GM12878 (cell line): ENCODE measurements at regions not wholly inside any gene's neighbourhood (a gene's known extent, or its start where the extent isn't known, plus 50 kb on each side); places are given as distances from the start of the nearest gene placed in this dataset.

ENCODE experiments used
- ATAC-seq: fragments of 200-7000 bp; cut with Tn5 transposase; 3 replicates; pipeline ENCODE4 v1.9.1; 2020; ENCODE audit warnings: mild to moderate bottlenecking, moderate library complexity
- BruUV-seq: library from RNA; stranded (reverse); fragments of 400-500 nt; replicated peaks from 2 replicates; lab custom pipeline; 2021; lab: Mats Ljungman, UMichigan
- CTCF ChIA-PET: fragments of 300-600 bp; sonication (Branson Sonifier 250); formaldehyde crosslinking; extraction: SDS; loops from one replicate; lab custom pipeline; 2021; ENCODE audit warnings: inconsistent platforms; lab: Yijun Ruan, JAX
- POLR2A ChIA-PET: fragments of 350-600 bp; formaldehyde crosslinking; extraction: SDS; loops from one replicate; lab custom pipeline; 2021; ENCODE audit warnings: inconsistent platforms; lab: Charles Lee
- RAD21 ChIA-PET: fragments of 300-600 bp; sonication (Branson Sonifier 250); formaldehyde crosslinking; loops from one replicate; lab custom pipeline; 2023; ENCODE audit warnings: antibody characterized with exemption; ENCODE audit not compliant: unreplicated experiment; lab: Charles Lee
- SMC1A ChIA-PET: fragments of 300-600 bp; sonication (Branson Sonifier 250); formaldehyde crosslinking; loops from one replicate; lab custom pipeline; 2023; ENCODE audit not compliant: unreplicated experiment, uncharacterized antibody; lab: Charles Lee
- DNase-seq: peaks from one replicate; pipeline ENCODE4 v3.0.0-alpha.2; 2011; ENCODE audit warnings: low read depth, low spot score
- FAIRE-seq: peaks from 3 replicates; lab custom pipeline; 2011; peaks lifted over from hg19 to GRCh38; lab: Jason Lieb, UNC
- H2AFZ ChIP-seq: 2 replicates; pipeline ENCODE4 v1.6.0; 2011; ENCODE audit warnings: low read depth, low read length, control low read depth; ENCODE audit not compliant: control insufficient read depth
- H3K27ac ChIP-seq: 2 replicates; pipeline ENCODE4 v1.5.1; 2011; ENCODE audit warnings: control low read depth; ENCODE audit not compliant: control insufficient read depth, insufficient read depth
- H3K27me3 ChIP-seq, 2 experiments: replicated peaks in 1 of 2; 2 replicates each; pipeline versions ENCODE4 v1.6.0 to v1.6.1; 2011; ENCODE audit warnings: low read length in 1 of 2; ENCODE audit not compliant: control insufficient read depth in 2 of 2, insufficient read depth in 2 of 2
- H3K36me3 ChIP-seq, 2 experiments: 2 replicates each; pipeline ENCODE4 v1.5.1; 2011; ENCODE audit warnings: low read length in 1 of 2; ENCODE audit not compliant: control insufficient read depth in 2 of 2, insufficient read depth in 2 of 2
- H3K4me1 ChIP-seq: 2 replicates; pipeline ENCODE4 v1.6.1; 2011; ENCODE audit warnings: mild to moderate bottlenecking, low read length, moderate library complexity, mixed read lengths; ENCODE audit not compliant: control insufficient read depth, insufficient read depth
- H3K4me2 ChIP-seq: 2 replicates; pipeline ENCODE4 v1.6.0; 2011; ENCODE audit warnings: control low read depth; ENCODE audit not compliant: control insufficient read depth, insufficient read depth
- H3K4me3 ChIP-seq: fragments of 200-600 bp; sonication (generic); 2 replicates; pipeline ENCODE4 v1.5.1; 2016
- H3K79me2 ChIP-seq: 2 replicates; pipeline ENCODE4 v1.6.0; 2011; ENCODE audit warnings: low read length; ENCODE audit not compliant: control insufficient read depth, insufficient read depth
- H3K9ac ChIP-seq: 2 replicates; pipeline ENCODE4 v1.8.0; 2011; ENCODE audit warnings: low read length, control low read depth, mixed read lengths; ENCODE audit not compliant: control insufficient read depth, insufficient read depth
- H3K9me3 ChIP-seq: replicated peaks from 3 replicates; pipeline ENCODE4 v1.5.1; 2011; ENCODE audit warnings: mild to moderate bottlenecking, low read length; ENCODE audit not compliant: control insufficient read depth, insufficient read depth
- H4K20me1 ChIP-seq: 2 replicates; pipeline ENCODE4 v1.6.0; 2011; ENCODE audit not compliant: control insufficient read depth, insufficient read depth
- CHD2 ChIP-seq: IDR thresholded peaks from 2 replicates; pipeline ENCODE4 v1.6.1; 2011; ENCODE audit warnings: low read depth, low read length, improper control_type of control experiment, borderline replicate concordance
- IRF4 ChIP-seq: IDR thresholded peaks from 2 replicates; pipeline ENCODE4 v1.6.1; 2011; ENCODE audit warnings: low read depth, low read length
- KLF5 ChIP-seq: fragments of 450-650 bp; IDR thresholded peaks from 2 replicates; pipeline ENCODE4 v1.6.1; 2014; ENCODE audit warnings: mild to moderate bottlenecking; ENCODE audit not compliant: partially characterized antibody
- WGBS: methylation state at CpG from one replicate; pipeline ENCODE4 v1.1.6; 2016; ENCODE audit warnings: low lambda C conversion rate; ENCODE audit not compliant: insufficient replicate concordance, insufficient coverage; ENCODE audit errors: missing lambda C conversion rate; 5-methylcytosine and 5-hydroxymethylcytosine counted together
- in situ Hi-C: fragments of 300-500 bp; cut with MboI; formaldehyde crosslinking; loops from 9 replicates; pipeline ENCODE4 v1.14.3; 2018; ENCODE audit warnings: mixed read lengths
- intact Hi-C: fragments of 100-400 bp; cut with micrococcal nuclease; formaldehyde crosslinking; loops from one replicate; pipeline ENCODE4 v1.14.2; 2022; ENCODE audit not compliant: unreplicated experiment
- TF ChIP-seq, protein P1 (sequence below): fragments of 450-650 bp; IDR thresholded peaks from 2 replicates; pipeline ENCODE4 v1.6.1; 2017; ENCODE audit warnings: borderline replicate concordance
- TF ChIP-seq, protein P2 (sequence below): fragments of 450-650 bp; IDR thresholded peaks from 2 replicates; pipeline ENCODE4 v1.6.1; 2016; ENCODE audit warnings: mild to moderate bottlenecking
- TF ChIP-seq, protein P3 (sequence below): fragments of 450-650 bp; IDR thresholded peaks from 2 replicates; pipeline ENCODE4 v1.6.1; 2016; ENCODE audit warnings: mild to moderate bottlenecking, moderate library complexity, borderline replicate concordance
- TF ChIP-seq, protein P4 (sequence below): fragments of 450-650 bp; IDR thresholded peaks from 2 replicates; pipeline ENCODE4 v1.6.1; 2017; ENCODE audit warnings: antibody characterized with exemption, mild to moderate bottlenecking, moderate library complexity

DNA sequence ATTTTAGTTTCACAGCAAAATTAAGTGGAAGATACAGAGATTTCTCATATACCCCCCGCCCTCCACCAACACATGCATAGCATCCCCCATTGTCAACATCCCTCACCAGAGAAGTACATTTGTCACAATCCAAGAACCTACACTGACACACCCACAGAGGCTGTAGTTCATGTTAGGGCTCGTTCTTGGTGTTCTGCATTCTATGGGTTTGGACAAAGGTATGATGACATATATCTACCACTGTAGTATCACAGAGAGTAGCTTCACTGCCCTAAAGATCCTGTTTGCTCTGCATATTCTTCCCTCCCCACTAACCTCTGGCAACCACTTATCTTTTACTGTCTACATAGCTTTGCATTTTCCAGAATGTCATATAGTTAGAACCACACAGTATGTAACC is 444.6 kb upstream of the DCN start:
- Histone ChIP-seq H3K4me2 (no peak overlapping the region), H3K9ac (no peak overlapping the region), H3K4me1 (no peaks in the 10 kb centered on the region), H3K4me3 (no peak overlapping the region), H3K9me3 (no peaks in the 10 kb centered on the region; the same call in 2 of the 3 replicates), H4K20me1 (no peaks in the 10 kb centered on the region), H3K79me2 (no peaks in the 10 kb centered on the region), H3K36me3 (no peaks in the 10 kb centered on the region), H3K27ac (no peak overlapping the region), H2AFZ (no peak overlapping the region), H3K27me3 (no peaks in the 10 kb centered on the region)
- ATAC-seq: no peak
- no peak for FAIRE-seq
- ChIA-PET CTCF (interaction anchor here (0.9 kb wide), 1 partner anchor 219 kb away, joined by 3 read pairs; no protein-coding TSS in a partner anchor), POLR2A (no interaction called here), SMC1A (interaction anchor here (0.7 to 3.0 kb wide), 2 partner anchors 11 to 671 kb away, joined by 3 to 11 read pairs; no protein-coding TSS in a partner anchor), RAD21 (interaction anchor here (0.6 to 0.7 kb wide), 2 partner anchors 12 to 185 kb away, joined by 3 read pairs; no protein-coding TSS in a partner anchor)
- in situ Hi-C loops: no loop called here
- DNase-seq: no peak
- TF ChIP-seq KLF5 (no peak), CHD2 (no peak), IRF4 (no peak)
- TF ChIP-seq, protein P1, sequence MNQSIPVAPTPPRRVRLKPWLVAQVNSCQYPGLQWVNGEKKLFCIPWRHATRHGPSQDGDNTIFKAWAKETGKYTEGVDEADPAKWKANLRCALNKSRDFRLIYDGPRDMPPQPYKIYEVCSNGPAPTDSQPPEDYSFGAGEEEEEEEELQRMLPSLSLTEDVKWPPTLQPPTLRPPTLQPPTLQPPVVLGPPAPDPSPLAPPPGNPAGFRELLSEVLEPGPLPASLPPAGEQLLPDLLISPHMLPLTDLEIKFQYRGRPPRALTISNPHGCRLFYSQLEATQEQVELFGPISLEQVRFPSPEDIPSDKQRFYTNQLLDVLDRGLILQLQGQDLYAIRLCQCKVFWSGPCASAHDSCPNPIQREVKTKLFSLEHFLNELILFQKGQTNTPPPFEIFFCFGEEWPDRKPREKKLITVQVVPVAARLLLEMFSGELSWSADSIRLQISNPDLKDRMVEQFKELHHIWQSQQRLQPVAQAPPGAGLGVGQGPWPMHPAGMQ: no peak
- TF ChIP-seq, protein P2, sequence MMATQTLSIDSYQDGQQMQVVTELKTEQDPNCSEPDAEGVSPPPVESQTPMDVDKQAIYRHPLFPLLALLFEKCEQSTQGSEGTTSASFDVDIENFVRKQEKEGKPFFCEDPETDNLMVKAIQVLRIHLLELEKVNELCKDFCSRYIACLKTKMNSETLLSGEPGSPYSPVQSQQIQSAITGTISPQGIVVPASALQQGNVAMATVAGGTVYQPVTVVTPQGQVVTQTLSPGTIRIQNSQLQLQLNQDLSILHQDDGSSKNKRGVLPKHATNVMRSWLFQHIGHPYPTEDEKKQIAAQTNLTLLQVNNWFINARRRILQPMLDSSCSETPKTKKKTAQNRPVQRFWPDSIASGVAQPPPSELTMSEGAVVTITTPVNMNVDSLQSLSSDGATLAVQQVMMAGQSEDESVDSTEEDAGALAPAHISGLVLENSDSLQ: no peak
- TF ChIP-seq, protein P3, sequence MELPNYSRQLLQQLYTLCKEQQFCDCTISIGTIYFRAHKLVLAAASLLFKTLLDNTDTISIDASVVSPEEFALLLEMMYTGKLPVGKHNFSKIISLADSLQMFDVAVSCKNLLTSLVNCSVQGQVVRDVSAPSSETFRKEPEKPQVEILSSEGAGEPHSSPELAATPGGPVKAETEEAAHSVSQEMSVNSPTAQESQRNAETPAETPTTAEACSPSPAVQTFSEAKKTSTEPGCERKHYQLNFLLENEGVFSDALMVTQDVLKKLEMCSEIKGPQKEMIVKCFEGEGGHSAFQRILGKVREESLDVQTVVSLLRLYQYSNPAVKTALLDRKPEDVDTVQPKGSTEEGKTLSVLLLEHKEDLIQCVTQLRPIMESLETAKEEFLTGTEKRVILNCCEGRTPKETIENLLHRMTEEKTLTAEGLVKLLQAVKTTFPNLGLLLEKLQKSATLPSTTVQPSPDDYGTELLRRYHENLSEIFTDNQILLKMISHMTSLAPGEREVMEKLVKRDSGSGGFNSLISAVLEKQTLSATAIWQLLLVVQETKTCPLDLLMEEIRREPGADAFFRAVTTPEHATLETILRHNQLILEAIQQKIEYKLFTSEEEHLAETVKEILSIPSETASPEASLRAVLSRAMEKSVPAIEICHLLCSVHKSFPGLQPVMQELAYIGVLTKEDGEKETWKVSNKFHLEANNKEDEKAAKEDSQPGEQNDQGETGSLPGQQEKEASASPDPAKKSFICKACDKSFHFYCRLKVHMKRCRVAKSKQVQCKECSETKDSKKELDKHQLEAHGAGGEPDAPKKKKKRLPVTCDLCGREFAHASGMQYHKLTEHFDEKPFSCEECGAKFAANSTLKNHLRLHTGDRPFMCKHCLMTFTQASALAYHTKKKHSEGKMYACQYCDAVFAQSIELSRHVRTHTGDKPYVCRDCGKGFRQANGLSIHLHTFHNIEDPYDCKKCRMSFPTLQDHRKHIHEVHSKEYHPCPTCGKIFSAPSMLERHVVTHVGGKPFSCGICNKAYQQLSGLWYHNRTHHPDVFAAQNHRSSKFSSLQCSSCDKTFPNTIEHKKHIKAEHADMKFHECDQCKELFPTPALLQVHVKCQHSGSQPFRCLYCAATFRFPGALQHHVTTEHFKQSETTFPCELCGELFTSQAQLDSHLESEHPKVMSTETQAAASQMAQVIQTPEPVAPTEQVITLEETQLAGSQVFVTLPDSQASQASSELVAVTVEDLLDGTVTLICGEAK: no peak
- TF ChIP-seq, protein P4, sequence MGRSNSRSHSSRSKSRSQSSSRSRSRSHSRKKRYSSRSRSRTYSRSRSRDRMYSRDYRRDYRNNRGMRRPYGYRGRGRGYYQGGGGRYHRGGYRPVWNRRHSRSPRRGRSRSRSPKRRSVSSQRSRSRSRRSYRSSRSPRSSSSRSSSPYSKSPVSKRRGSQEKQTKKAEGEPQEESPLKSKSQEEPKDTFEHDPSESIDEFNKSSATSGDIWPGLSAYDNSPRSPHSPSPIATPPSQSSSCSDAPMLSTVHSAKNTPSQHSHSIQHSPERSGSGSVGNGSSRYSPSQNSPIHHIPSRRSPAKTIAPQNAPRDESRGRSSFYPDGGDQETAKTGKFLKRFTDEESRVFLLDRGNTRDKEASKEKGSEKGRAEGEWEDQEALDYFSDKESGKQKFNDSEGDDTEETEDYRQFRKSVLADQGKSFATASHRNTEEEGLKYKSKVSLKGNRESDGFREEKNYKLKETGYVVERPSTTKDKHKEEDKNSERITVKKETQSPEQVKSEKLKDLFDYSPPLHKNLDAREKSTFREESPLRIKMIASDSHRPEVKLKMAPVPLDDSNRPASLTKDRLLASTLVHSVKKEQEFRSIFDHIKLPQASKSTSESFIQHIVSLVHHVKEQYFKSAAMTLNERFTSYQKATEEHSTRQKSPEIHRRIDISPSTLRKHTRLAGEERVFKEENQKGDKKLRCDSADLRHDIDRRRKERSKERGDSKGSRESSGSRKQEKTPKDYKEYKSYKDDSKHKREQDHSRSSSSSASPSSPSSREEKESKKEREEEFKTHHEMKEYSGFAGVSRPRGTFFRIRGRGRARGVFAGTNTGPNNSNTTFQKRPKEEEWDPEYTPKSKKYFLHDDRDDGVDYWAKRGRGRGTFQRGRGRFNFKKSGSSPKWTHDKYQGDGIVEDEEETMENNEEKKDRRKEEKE: no peak
- BruUV-seq: no TSS peak
- WGBS: 5% methylated on average over 2 of the region's 2 CpGs
- intact Hi-C loops: no loop called here
